Astrocyte of the hippocampus (primary cell): ENCODE measurements at regions not wholly inside any gene's neighbourhood (a gene's known extent, or its start where the extent isn't known, plus 50 kb on each side); places are given as distances from the start of the nearest gene placed in this dataset.

Source experiments
- DNase-seq: peaks from one replicate; pipeline ENCODE4 v3.0.0; 2011; ENCODE audit warnings: low read depth, low spot score

DNA sequence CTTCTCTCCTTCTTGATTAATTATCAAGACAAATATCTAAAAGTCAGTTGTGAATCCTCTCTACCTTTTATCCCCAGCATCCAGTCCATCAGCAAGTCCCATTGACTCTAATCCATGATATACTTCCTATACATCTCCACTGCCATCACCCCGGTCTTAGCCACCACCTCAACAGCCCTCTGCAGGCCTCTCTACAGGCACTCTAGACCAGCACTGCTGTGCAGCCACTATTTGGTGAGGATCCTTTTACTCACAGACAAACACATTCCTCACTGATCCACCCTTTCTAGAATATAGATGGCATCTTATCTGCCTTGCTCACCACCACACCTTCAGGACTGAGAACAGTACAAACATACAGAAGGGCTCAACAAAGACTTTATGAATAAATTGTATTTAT is 221.7 kb downstream of the RFC3 start:
- no peak for DNase-seq

DNA sequence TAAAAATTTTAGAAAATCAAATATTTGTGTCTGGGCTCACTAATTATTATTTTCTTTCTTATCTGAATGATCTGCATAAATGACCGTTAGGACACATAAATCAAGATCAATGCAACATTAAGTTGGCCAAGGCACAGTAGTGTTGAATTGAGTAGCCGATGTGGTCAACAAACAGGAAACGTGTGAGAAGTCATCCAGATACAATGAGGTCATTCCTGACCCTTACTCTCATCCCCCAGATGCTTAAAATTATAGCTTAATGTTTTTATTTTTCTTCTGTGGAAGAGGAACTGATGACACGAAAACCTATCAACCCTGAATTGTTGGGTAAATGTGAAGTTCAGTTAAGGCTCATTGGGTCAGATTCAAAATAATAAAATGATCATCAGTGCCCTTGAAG is 222.9 kb downstream of the RFC3 start:
- DNase-seq: no peak

DNA sequence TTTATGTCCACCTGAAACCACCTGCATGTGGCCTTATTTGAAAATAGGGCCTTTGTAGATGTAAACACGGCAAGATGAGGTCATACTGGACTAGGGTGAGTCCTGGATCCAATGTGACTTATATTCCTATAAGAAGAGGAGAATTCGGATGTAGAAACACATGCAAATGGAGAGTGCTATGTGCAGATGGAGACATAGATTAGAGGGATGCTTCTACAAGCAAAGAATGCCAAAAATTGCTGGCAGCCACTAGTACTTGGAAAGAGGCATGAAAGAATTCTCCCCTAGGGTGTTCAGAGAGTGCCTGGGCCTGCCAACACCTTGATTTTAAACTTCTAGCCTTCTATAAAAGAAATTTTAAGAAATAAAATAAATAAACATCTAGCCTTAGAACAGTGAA is 226.1 kb downstream of the RFC3 start:
- DNase-seq: peak; percentile 75

DNA sequence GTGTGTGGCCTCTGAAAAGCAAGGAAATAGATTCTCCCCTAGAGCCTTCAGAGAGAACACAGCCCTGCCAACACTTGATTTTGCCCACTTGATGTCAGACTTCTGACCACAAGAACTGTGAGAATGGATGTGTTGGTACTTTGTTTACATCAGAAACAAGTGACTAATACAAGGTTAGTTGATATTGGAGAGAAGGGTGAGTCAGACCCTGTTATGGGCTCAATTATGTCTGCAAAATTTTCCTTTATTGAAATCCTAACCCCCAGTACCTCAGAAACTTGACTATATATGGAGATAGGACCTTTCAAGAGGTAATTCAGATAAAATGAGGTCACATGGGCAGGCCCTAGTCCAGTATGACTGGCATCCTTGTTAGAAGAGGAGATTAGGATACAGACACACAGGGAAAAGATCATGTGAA is 226.7 kb downstream of the RFC3 start:
- peak; percentile 92 for DNase-seq

DNA sequence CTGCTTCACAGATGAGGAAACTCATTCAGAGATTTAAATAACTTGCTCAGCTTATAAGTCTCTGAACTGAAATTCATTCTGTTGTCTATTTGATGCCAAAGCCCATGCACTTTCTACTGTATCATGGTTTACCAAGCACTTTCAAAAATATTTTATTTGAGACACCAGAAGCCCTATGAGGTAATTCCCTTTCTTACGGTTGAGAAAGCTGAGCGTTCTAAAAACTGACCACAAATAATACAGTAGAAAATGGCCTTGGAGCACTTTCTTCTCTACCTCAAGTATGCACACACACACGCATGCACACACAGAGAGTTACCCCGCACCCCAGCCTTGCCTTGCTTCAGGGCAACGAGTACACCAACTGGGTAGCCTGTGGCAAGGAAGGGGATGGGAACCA is 228.5 kb downstream of the RFC3 start:
- peak; percentile 42 for DNase-seq

DNA sequence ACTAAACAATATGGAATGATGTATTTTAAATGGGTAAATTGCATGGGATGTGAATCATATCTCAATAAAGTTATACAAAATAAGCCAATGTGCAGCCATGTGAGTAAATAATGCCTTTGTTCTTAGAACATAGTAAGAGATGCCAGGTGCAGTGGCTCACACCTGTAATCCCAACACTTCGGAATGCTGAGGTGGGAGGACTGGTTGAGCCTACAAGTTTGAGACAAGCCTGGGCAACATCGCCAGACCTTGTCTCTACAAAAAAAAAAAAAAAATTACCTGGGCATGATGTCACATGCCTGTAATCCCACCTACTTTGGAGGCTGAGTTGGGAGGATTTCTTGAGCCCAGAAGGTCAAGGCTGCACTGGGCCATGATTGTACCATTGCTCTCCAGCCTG is 230.7 kb downstream of the RFC3 start:
- DNase-seq: no peak

DNA sequence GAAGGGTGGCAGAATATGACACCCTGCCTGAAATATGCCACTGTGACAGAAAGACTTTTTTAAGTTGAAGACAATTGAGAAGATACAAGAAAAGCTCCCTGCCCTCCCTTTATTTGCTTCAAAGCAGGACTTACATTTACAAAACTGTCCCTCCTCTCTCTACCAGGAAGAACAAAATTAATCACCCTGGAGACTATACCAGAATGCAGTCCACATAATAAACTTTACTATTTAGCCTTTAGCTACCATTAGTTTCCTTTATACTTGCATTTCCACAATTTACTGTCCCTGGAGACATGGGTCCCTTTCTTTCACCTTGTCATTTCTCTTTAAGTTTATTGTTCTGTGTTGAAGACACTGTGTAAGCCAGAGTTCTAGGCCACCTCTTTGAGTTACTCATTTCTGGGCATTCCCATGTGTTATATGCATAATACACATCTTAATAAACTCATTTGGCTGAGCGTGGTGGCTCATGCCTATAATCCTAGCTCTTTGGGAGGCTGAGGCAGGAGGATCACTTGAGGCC is 238.8 kb downstream of the RFC3 start:
- DNase-seq: no peak

DNA sequence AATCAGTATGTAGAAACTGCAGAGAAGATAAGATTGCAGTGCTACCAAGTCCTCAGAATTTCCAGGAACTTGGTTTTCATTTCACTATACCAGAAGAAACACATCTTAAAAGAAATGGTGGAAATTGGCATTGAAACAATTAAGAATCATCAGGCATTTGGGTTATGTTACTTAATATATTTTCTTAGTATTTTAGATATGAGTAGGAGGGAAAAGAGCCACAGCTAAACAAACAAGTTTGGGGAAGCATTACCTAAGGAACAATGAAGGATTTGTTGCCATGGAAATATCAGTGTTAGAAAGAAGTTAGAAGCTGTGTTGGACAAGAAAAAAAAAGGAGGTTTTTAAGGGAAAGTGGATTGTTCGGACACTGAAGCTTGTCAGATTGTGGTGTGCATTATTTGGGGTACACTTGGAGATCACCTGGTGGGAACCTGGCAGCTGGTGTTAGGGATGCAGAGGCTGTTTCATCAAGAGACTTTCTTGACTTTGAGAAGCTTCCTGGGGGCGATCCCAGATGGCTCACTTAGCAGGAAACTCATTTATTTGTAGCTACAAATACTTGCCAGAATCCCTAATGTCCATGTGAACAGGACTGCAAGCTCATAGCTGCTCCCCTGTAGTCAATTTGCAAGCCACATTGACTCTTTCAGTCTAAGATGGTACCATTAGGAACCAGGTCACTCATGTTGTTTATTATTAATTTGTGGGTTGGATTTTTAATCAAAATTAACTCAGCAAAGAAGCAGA is 246.7 kb downstream of the RFC3 start:
- DNase-seq: no peak

DNA sequence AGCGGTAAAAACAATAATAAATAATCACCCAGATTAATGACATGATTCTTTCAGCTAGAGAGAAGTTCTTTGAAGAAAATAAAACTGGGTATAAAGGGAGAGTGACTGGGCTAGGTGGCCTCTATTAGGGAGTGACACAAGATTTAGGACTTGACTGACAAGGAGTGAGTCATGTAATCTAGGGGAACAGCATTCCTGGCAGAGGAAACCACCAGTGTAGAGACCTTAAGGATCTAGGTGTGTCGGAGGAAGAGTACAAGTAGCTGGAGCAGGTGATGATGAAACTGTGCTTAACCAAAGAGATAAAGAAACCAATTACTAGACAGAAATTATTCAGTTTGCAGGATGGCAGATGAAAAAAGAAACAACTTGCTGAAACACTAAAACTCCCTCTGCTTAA is 248.0 kb downstream of the RFC3 start:
- no peak for DNase-seq

DNA sequence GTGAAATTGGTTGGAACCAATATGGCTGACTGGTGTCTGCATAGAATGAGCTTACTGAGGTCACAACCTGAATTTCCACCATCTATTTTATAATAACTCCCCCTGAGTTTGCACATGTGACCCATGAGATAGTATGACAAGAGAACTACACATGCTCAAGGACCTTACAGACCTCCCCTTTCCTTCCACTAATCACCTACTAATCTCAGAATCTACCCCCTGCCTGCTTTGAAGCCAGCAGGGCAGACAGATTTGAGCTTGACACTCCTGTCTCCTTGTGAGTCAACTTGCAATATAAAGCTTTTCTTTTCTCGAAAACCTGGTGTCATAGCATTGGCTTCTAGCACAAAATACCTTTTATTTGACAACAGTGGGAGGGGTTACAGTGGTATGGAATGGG is 248.4 kb downstream of the RFC3 start:
- no peak for DNase-seq

DNA sequence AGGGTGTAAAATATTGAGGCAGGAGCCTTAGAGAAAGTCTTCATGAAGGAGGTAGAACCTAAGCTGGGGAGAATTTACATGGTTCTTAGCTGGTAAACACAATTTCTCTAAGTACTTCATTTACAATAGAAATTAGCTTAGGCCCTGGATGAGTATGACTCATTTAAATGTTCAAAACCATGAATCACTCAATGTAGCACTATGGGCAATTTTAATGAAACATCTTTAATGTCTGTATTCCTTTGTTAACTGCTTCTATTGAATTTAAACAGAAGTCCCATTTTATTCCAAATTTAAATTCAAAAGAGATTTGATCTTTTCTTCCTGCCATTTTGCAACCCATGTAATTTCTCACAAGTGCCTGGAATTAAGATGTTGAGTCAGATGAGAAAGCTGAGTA is 252.1 kb downstream of the RFC3 start:
- DNase-seq: peak; percentile 20

DNA sequence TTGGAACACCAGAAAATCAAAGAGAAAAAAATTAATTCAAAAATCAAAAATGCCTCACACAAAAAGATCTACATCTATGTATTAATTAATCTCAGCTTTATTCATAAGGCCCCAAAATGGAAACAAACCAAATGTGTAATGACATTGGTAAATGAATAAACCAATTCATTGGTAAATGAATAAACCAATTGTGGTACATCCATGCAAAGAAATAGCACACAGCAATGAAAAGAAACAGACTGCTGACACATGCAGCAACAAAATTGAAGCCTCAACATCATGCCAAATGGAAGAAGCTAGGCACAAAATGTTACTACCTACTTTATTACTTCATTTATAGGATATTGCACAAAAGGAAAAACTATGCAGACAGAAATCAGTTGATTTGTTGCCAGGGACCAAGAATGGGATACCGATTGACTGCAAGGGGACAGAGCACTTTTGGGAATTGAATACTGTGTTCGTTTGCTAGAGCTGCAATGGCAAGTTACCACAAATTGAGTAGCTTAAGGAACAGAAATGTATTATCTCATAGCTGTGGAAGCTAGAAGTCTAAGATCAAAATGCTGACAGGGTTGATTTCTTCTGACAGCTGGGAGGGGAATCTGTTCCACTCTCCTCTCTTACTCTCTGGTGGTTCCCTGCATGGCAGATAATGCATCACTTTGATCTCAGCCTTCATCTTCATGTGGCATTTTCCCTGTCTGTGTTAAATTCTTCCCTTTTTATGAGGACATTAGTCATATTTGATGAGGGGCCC is 252.8 kb downstream of the RFC3 start:
- DNase-seq: no peak

DNA sequence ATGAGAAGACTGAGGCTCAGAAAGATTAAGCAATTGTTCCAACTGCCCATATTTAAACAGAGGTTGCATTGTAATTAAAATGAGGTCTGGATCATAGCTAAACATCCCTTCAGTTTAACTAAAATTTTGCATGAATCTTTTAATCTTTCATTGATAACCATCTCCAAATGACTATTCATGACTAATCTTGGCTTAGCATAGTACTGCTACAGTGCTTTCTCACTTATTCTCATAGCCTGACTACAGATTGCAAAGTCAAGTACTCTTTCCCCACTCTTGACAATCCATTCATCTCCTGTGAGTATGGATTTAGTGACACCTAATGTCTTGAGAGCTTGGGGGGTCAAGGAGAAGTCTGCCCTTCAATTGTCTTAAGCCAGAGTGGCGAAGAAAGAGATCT is 258.4 kb downstream of the RFC3 start:
- DNase-seq: no peak

DNA sequence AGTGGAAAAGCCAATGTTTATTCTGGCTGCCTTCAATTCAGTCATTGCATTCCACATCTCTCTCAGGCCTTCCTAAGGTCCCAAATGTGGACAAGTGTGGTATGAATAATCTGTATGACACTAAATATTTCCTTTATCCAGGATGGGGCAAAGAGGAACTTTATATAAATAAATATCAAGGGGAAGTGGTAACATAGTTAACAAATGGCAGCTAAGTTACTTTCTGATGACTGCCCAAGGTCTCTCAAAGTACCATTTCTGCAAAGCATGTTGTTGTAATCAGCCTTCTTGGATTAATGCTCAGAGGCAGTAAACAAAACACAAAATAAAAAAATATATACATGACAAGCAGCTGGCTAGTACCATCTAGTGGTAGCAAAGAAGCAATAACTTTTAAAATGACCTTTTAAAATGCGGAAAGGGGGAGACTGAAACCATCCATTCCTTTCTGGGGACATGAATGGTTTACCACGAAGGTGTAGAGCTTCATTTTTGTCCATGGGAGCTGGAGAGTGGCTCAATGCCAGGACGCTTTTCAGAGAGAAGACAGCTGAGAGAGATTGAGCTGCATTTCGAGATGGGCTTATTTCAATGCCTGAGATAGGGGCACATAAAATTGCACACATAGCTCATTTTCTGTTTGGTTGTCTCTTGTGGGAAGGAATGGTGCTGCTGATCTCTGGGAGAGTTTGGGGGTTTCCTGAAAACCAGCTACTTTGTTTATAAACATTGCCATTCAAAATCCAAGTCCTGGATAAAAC is 259.2 kb downstream of the RFC3 start:
- DNase-seq: peak; percentile 57

DNA sequence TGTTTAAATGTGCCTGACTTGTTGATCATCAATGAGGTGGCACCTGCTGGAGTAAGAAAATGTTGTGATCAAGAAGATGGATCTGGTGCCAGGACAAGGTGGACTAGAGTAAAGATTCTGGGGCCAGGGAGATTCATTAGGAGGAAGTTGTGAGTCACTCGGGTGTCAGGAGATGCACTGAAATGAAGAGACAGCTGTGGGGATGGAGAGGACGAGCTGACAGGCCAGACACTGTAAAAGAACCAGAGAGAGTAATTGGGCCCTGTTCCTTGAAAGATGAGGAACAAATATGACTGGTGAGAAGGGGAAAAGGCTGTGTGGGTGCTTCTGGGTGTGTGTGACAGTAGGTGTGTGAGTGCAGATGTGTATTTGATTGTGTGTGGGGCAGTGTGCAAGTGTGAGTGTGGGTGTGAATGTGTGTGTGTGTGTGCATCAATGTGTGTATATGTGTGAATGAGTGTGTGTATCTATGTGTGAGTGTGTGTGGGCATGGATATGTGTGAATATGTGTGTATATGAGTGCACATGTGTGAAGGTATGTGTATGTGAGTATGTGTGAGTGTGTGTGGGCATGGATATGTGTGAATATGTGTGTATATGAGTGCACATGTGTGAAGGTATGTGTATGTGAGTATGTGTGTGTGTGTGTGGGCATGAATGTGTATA is 260.5 kb downstream of the RFC3 start:
- DNase-seq: no peak

DNA sequence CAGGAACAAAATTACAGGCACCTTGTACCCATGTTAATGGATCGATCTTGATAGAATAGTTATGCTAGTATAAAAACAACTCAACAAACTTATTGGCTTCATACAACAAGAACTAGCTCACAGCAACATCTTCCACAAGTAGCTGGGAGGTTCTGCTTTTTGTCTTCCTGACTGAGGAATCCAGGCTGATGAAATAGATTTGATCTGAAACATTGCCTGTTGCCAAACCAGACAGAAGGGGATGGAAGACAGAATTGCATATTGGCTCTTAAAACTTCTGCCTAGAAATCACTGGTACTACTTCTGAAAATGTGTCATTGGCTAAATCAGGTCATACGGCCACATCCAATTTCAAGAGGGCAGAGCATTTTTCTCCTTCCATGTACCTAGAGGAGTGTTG is 267.3 kb downstream of the RFC3 start:
- DNase-seq: no peak

DNA sequence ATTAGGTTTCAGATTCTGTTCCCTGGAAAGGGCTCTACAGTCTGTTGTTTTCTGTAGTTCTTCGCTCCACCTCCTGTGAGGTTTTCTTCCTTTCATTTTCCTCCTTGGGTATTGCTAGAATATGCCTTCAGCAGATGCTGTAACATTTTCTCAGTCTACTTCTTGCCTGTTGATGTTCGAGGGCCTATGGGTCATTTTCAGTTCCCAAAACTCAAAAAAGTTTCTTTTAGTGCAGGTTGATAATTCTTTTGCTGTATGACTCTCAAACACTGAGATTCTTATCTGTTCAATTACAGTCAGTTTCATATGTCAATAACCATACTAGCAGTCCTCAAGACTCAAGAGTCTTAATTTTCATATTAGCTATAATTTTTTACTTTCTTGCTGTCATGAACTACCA is 268.3 kb downstream of the RFC3 start:
- DNase-seq: no peak

DNA sequence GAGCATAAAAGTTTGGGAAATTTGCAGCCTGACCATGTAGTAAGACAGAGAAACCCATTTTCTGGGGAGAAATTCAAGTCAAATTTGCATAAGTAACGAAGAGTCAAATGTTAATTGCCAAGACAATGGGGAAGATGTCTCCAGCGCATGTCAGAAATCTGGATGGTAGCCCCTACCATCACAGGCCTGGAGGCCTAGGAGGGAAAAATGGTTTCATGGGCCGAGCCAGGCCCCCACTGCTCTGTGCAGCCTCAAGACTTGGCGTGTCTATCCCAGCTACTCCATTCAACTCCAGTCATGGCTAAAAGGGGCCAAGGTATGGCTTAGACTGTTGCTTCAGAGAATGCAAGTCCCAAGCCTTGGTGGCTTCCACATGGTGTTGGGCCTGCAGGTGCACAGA is 269.8 kb downstream of the RFC3 start:
- DNase-seq: no peak

DNA sequence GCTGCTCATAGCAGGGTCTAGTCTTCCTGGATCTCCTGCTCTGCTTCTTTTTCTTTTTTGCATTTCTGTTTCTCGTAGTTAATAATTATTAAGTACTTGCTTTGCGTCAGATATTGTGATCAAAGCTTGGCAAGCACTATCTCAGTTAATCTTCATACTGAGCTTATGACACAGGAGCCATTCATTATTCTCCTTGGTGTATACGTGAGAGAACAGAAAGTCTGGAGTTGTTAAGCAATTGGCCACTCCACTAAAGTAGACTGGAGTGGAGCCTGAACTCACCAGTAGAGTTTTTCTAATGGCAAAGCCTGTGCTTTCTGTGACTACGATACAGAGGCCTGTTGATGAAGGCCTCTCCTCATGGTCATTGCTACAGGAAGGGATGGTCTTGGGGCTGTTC is 285.9 kb downstream of the RFC3 start:
- DNase-seq: no peak

DNA sequence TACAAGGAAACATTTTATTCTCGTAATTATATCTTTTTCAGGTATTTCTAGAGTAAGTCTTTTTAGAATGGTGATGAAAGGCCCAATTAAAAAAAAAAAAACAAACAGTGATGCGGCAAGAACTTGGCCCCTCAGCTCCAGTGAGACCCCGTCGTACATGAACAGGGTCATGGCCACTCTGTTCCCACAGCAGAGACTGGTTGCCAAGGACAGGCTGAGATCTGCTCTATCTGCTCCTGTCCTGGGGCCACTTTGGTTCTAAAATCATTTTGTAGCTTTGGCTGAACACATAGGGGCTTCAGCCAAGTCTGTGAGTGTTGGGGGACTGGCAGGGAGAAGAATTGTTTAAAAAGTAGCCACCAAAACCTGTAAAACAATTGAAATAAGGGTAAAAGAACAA is 286.9 kb downstream of the RFC3 start:
- no peak for DNase-seq

DNA sequence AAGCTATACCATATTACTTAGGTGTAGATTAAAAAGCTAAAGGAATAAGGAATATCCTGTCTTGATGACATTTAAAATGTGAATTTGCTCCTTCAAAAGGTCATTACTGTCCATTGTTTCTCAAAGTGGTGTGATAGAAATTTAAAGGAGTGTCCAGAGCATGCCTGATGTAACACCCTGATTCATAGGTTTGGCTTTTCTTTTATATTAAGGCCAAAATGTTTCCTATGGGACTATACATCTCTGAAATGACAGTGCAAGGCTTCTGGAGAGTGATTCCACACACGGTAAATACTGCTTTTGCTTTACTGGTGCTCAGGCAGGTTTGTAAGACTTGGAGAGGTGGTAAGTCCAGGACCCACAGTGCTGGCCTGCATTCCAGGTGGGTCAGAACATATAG is 289.9 kb downstream of the RFC3 start:
- DNase-seq: peak; percentile 9

DNA sequence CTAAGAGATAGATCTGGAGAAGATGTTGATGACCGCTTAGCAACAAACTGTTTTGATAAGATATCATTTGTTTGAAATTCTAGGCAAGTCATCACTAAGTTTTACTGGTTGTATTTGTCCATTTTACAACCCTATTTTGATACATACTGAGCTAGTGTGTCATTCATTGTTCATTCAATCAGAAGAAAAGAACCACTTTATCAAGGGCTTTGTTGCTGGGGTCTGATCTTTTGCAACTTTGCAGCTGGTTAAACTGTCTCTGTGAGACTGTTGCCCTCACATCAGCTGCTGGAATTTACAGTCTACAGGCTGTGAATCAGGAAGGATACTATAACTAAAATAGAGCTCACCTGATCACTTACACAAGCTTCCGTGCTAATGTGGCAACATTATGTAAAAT is 290.5 kb downstream of the RFC3 start:
- DNase-seq: peak; percentile 29
